Suppressor macrophage (primary cell): ENCODE measurements at regions not wholly inside any gene's neighbourhood (a gene's known extent, or its start where the extent isn't known, plus 50 kb on each side); places are given as distances from the start of the nearest gene placed in this dataset.
A peak's percentile ranks its signal among the peaks of the same experiment; 100 is the strongest.
"Not testable (repeated sequence)": the region's sequence is repeated elsewhere in the genome, so short reads cannot be mapped to it uniquely, and the experiment has no call there.

Experiments
- DNase-seq, 4 experiments: peaks; one replicate each; pipeline ENCODE4 v3.0.0-alpha.2; 2020 to 2022

DNA sequence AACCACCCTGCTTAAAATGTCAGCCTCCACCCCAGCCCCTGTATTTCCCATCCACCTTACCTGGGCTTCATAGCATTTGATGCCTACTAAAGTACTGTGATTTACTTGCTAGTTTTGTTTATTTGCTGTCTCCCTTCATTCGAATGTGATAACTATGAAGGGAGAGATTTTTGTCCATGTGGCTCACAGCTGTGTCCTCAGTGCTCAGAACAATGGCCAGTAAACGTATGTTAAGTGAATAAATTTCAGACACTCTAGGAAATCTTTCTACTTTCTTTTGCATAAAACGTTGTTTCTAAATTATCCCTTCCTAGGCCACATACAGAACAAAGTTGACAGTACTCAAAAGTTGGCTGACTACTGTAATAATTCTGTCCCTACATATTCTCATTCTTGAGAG, 114.7 kb upstream of the OTUD4 start:
- no peak for DNase-seq

DNA sequence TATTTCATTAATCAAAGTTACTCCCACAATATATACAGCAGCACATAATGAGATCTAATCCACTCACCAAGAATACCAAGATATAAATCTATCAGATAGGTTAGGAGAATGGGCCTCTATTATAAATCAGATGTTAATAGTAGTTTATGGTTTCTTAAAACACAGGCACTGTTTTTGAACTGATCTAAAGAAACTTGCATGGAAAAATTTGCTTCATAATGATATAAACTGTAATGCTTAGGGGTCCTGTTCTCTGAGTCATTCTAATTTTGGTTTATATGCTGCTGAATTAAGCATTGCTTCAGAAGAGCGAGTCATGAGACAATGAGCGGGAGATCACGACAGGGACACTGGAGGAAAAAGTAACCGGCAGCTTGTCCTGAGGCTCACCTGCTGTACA, 113.3 kb upstream of the OTUD4 start:
- no peak for DNase-seq

DNA sequence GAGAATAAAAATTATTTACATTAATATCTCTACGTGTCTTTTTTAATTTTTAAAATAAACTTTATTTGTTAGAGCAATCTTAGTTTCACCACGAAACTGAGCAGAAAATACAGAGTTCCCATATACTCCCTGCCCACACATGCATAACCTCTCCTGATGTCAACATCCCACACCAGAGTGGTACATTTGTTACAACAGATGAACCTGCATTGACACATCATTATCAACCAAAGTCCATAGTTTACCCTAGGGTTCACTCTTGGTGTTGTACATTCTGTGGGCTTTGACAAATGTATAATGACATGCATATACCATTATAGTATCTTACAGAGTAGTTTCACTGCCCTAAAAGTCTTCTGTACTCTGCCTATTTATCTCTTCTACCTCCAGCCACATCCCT, 110.6 kb upstream of the OTUD4 start:
- DNase-seq = no peak

DNA sequence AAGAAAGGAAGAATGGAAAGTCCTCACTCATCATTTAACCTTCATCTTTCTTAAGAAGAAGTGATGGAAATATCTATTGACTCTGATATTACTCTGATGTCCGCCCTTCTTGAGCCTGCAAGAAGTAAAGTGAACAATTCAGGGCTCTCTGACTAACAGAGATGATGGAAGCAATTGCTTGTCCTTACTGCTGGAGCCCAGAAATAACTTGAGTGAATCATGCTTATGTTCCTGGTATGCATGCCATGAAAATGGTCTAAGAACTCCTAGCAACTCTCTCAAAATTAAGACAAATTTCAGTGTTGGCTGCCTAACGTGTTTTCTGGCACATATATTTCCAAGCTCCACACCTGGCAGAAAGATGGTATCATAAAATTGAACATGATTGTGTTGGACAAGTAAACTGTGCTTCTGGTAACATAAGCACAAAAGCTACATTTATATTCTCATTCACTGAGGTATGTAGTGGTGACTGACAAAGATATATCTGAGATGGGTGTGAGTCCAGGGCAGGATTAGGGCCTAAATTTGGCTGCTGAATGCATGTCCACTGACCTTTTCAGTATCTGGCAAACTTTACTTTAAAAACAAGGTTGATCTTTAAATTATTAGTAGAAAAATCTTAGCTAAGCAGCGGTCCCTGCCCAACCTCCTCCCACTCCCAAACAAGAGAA, 109.2 kb upstream of the OTUD4 start:
- DNase-seq = no peak

DNA sequence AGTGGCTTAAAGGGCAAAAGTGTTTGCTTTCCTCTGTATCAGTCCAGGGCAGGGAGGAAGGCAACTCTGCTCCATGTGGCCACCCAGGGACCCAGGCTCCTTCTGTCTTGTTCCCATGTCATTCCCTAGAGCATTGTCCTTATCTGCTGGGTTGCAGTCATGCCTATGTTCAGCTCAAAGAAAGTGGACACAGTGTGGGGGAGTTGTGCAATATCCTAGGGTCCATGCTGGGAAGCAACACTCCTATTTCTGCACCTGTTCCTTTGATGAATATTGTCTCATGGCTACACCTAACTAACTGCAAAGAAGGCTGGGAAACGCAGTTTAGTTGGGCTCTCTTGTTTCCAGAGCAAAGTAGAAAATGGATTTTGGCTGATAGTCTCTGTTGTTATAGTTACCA, 107.0 kb upstream of the OTUD4 start:
- no peak for DNase-seq

DNA sequence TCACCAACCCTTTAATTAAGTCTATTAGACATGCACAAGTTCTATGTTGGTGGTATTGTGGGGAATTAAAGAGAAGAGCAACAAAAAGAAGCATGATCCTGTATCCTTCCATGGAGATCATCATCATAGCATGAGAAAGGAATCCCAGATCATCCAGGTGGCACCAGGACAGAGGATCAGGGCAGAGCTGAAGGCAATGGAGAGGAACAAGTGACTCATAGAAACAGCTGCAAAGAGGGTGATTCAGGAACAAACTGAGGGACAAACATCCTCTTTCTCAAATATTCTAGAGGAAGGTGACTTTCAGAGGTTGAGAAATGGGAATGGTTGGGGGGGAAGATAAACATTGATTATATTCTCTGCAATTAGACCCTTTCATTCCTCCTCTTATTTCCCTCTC, 105.5 kb upstream of the OTUD4 start:
- peak in 3 of 4 experiments; percentile 10 to 35 (median 18) for DNase-seq

DNA sequence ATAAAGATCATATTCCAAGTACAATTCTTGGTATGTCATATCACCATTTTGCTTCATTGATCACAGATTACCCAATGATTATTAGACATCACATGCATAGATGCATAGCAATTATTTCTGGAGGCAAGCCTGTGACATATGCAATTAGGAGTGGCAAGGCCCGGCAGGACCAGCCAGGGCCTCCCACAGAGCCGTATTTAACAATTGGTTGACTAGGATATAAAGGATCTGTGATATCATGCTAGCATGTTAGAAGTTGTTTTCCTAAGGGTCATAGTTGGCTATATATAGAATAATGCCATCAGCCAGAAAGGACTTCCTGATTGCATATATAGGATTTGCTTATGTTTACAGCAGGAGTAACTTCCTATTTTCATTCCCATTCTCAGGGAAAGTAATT, 103.5 kb upstream of the OTUD4 start:
- DNase-seq = peak in 3 of 4 experiments; percentile 5 to 42 (median 27)

DNA sequence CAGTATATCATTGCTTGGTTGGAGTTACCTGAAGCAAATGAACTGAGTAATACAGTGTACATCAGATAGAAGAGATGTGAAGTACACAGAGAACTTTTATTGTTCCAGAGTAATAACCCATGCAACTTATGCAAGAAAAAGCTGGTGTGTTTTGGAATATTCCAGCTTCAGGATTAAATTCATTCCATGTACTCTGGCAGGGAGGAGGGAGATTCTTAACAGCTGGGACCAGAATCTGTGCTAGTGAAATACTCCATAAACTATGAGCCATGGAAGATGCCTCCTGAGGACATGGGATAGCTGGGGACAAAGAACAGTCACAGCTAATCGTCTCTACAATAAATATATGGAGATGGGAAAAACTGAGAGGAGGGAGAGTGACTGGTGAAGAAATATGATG, 101.6 kb upstream of the OTUD4 start:
- no peak for DNase-seq

DNA sequence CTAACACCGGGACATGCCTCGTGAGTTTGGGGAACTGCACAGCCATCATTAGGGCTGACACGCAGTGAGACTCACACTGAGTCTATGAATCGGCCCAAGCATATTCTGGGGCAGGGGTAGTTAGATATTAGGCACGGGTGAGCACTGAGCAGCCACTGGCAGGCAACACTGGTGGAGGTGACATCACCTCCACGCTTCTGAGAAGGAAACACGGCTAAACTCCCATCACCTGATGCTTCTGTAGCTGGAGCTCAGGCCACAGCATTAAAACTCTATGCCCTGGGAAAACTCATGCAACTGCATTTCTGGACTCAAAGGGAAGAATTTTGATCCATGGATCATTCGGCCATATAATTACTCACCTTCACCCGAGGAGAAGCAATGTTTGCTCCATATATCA, 100.8 kb upstream of the OTUD4 start:
- no peak for DNase-seq

DNA sequence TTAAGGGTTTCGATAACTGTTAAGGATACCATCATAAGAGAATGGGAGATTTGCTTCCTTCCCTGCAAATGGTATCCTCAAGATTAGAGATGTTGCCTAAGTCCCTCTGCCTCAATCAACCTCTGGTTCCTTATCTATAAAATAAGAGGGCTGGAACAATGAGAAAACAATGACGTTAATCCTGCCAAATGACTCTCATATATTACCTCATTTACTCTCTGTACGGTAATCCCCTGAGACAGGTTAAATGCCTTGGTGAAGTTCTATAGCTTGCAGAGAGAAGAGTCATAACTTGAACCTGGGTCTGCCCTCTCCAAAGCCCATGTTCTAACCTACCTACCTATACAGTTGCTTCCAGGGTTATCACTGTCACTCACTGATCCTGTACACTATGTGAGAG, 100.2 kb upstream of the OTUD4 start:
- DNase-seq = no peak

DNA sequence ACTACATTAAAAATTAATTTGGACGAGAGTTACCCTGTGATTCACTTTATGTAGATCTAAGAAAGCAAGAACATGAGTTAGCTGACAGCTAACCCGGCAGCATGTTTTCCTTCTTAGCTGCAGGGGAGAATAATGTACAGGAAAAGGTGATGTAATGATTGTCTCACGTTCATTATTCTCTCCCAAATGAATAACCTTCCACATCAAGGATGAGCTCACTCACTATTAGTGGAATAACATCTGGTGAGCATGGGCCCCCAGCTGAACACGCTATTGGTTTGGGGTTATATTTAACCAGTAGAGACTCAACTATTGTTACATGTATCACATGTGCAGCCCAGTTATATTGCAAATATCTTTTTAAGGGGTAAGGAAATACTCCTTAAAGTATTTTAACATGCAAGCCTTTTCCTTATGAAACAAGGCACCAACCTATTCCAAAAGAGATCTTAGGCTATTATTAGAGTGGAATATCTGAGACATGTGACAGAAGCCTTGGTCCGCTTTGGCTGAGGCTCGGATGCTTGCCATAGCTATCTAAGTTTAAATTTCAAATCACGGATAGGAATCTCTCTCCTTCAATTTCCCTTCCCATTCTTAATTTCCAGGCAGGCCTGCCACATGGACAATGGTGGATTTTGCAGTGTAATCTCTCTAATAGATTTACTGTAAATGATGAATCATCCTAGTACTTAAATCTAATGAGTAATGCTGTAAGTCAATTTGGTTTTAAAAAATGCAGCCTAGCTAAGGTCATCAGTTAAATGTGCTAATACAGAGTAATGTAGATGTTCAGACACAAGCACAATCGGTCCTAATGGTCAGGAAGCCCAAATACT, 99.0 kb upstream of the OTUD4 start:
- DNase-seq = no peak

DNA sequence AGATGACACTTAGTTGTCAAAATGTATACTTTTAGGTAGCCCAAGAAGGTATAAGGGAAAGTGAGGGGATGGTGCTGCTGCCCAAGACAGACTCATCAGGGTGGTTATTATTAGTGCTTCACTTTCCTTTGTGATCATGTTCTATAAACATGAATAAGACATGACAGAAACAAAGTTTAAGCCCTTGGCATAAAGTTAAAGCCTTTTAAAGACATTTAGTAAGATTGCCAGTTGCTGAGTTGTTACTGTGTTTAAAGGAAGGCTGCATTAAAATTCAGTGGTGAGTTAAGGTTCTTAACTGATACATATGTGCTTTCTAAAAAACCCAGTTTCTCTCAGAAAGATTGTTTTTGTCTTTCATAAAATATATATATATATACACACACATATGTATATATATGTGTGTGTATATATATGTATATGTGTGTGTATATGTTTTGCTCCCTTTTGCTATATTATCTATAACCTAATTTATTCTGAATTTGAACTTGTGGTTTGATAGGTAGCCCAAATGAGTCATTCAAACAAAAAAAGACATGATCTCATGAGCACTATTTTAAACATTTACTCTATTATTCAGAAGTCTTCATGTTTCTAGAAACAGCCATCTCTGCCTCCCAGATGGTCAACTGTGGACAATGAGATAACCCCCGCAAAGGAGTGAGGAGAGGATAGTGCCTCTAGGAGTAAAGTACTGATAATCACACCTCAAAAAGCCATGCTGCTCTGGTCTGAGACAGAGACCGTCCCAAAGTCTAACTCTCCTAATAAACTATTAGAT, 98.1 kb upstream of the OTUD4 start:
- DNase-seq = no peak

DNA sequence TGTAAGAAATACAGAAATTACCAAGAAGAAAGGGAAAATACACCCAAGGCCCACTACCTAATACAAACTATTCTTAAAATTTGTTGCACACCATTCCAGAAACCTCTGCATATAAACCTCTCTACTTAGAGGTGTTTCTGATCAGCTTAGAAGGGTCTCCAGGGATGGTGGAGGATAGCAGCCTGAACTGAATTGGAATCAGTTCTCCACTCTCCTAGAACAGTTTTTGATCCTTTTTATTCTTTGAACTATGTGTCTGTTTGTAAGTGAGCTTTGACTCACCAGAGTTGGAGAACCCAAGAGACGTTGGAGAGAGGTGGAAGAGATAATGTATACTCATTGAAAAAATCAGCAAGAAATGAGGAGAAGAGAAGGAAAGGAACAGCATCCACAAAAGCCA, 96.6 kb upstream of the OTUD4 start:
- DNase-seq = no peak

DNA sequence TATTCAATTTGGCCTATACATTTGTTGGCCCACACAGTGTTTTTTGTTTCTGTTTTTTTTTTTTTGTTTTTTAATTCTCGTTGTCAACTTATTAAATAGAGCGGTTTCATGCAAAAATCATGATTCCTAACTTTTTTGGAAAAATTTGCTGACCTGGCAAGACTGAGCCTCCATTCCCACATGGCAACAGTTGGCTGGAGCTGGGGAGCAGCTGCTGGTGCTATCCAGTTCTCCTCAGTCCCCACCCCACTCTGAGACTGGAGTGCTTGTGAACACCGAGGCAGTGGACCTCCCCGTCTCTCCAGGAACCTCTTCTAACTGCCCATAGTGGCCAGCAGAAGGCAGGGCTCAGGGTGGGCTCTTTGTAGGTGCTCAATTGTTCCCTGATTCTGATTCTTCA, 95.7 kb upstream of the OTUD4 start:
- no peak for DNase-seq

DNA sequence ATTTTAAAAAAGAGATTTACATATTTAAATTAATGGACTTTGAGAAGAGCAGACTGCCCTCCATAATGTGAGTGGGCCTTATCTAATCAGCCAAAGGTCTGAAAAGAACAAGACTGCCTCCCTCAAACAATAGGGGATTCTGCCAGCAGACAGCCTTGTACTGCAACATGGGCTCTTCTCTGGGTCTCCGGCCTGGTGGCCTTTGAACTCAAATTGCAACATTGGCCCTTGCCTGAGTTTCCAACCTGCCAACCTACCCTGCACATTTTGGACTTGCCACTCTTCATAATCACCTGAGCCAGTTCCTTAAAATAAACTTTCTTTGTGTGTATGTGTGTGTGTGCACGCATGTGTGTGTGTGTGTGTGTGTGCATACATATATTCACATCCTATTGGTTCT, 90.8 kb upstream of the OTUD4 start:
- DNase-seq = no peak

DNA sequence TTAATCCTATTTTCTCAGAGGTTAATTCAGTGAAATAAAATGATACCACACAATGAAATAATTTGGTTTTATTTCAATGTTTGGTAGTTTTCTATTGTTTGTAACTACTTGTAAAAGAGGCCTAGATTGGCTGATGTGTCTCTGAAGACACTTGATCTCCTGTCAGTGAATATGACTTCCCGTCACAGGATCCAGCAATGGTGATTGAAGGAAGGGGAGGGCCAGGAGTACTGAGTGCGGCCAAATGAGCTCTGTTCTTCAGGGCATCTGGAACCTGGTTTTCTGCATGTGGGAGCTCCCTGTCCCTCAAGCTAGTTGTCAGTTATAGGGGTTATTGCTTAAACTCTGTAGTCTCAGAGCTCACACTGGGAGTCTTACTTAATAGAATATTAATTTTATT, 86.5 kb upstream of the OTUD4 start:
- no peak for DNase-seq

DNA sequence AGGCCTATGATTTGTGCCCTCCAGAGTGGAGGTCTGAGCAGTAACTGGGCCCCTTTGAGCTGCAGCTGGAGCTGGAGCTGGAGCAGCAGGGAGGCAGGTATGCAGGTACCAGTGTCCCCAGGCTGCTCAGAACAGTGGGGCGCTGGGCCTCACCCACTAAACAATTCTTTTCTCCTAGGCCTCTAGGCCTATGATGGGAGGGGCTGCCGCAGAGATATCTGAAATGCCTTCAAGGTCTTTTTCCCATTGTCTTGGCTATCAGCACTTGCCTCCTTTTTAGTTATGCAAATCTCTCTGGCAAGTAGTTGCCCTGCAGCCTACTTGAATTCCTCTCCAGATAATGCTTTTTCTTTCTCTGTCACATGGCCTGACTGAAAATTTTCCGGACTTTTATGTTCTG, 79.7 kb upstream of the OTUD4 start:
- DNase-seq = no peak

DNA sequence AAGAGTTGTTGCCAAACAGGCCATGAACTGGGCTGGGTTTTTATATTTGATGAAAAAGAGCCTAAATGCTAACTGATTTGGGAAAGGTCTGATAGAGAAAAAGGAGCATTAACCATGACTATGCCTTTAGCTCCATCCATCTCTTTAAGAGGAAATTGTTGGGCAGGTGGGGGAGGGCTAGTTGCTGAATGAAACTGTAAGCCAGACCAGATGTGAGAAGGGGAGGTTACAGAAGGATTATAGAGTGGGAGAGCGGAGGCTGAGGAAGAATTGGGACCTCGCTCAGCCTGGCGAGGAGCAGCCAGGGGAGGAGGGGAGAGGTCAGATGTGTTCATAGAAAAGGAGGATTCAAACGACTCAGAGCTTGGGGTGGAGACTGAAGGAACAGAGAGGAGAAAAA, 74.9 kb upstream of the OTUD4 start:
- not testable (repeated sequence) for DNase-seq

DNA sequence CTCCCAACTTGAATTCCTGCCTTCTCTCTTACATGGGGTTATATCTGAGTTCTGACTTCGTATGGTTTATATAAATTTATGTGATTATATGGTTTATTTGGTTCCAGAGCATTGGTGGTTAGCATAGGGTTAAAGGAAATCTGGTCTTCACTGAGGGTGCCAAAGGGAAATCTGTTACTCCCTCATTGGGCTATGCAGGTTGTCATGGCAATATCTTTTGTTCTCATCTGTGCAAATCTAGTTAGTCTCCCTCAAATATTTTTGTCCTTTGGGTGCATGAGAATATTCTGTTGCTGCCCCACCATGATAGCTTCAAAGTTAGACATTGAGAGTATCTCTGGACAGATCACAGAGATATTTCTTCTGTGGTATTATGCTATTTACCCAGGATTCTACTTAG, 71.8 kb upstream of the OTUD4 start:
- no peak for DNase-seq

DNA sequence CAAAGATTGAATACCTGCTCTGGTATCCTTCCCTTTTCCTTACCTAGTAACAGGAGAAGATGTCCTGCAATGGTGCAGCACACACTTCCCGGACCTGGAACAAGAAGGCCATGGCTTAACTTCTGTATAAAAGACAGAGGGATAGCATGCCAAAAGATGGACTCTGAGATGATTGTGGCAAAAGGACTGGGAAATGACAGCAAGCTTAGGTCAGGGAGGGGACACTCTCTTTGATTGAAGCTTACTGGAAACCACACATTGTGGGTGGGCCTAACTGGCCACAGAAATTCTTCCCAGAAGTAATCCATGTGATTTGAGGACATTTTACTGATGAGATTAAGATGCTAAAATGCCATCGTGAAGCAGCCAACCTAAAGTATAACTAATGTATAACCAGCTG, 71.0 kb upstream of the OTUD4 start:
- DNase-seq = no peak

DNA sequence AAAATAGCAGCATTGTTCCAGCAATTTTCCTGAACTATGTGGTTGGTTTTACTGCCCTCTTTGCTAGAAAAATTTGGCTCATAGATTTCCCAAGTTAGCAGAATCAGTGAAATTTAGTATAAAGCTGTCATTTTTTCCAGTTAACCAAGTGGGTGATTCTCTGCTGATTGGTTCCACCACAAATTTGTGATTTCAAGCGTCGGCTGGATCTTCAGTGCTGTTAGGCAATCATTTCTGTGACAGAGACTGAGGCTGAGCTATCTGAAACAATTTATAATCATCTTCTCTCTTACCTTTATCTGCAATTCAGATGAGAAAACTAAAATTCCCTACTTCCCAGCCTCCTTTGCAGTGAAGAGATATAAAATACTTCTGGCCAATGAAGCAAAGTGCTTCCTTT, 68.6 kb upstream of the OTUD4 start:
- DNase-seq = no peak

DNA sequence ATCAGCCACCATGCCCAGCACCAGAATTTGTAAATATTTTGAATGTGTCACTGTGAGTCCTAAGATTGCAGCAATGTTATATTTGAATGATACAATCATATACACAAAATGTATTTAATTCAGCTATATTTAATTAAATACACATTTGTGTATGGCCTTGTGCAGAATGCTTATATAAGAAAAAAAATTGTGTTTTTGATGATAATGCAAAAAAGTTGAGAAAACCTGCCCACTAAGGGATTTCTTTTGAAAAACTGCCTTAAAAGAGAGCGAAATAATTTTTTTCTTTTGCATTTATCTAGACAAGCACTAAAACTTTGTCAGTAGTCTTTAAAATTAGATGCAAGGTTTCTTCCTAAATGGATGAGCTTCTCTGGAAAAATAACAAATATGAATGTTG, 68.1 kb upstream of the OTUD4 start:
- no peak for DNase-seq

DNA sequence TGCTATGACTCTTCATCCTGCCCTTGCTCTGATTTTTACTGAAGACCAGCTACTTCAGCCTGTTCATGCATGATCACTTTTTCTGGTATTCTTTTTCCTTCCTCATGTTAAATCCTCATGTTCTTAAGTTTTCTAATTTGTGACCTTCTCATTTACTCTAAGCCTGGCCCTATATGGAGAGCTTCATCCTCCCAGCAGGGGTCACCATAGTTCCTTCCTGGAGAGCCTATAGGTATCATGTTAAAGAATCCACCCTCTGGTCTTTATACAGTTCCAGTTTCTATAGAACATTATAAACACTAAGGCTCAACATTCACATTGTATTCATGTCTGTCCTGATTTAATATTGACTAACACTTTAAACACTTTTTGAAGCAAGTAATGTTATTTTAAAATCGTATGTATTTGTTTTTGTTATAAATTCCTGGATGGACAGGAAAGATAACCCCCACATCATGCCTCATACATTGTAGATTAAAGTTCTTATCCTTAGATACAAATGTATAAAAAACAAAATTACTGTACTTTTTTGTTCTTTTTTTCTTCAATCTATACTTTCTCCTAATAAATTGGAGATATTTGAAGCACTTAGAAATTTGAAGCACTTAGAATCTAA, 53.8 kb upstream of the OTUD4 start:
- peak; percentile 70 to 85 (median 82) for DNase-seq
